ENCODE measurements at regions not wholly inside any gene's neighbourhood (a gene's known extent, or its start where the extent isn't known, plus 50 kb on each side); places are given as distances from the start of the nearest gene placed in this dataset.
"Not testable (repeated sequence)": the region's sequence is repeated elsewhere in the genome, so short reads cannot be mapped to it uniquely, and the experiment has no call there.

DNA sequence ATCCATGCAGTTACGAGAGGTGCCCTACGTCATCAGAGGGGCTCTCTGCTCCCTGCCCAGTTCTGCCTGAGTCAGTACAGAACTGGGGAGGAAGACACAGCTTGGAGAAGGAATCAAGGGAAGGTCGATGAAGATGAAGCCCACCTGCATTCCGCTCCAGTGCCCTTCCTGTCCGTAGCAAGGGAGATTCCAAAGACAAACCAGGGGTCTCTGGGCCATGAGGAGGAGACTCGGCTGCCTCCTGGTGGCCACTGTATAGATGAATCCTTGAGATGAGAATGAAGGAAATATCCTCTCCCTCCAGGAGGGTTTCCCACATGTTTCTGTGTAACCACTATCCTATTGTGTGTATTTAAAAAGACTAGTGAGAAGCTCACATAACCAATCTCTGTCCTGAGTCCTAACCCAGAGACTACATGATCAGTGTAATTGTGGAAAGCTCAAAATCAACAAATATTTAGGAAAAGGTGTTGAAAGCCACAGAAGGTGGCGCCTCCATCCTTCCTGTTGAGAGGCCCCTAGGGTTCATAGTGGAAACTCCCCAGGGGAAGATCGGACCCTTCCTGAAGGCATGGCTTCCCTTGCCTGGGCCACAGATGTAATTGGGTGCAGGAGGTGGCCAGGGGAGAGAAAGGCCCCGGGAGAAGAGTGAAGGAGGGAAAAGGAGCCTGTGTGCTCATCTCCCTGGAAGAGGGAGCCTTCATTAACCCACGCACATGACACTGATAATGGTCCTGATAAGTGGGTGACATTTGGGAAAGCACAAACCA, 67.0 kb upstream of the LYZL2 start:
- DNase-seq, result not testable (repeated sequence)

DNA sequence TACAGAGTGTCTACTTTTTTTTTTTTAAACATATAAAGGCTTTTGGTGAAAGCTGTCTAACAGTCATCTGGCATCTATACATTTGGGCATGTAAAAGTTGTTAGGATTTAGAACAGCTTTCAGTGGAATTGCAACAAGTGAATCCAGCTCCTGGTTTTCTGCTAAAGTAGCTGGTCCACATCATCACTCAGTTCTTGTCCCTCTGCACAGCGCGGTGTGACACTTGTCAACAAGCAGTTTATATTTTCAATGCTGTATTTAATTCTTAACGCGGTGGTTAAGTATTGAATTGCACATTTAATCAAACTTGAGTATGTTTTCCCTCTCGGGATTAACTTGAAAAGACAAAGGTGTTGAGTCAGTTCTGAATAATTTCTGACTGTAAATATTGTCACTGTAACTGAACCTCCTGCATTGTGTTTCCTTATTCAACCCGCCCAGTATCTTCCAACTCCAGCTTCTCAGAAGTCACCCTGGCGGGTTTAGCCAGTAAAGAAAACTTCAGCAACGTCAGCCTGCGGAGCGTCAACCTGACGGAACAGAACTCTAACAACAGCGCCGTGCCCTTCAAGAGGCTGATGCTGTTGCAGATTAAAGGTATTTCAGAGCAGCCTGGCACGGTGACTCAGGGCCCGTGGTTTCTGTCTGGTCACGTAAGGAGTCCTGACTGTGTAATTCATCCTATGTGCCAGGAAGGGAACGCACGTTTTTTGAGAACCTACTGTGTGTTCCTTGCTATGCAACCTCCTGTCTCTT, 66.1 kb upstream of the LYZL2 start:
- peak; percentile 53 for DNase-seq

DNA sequence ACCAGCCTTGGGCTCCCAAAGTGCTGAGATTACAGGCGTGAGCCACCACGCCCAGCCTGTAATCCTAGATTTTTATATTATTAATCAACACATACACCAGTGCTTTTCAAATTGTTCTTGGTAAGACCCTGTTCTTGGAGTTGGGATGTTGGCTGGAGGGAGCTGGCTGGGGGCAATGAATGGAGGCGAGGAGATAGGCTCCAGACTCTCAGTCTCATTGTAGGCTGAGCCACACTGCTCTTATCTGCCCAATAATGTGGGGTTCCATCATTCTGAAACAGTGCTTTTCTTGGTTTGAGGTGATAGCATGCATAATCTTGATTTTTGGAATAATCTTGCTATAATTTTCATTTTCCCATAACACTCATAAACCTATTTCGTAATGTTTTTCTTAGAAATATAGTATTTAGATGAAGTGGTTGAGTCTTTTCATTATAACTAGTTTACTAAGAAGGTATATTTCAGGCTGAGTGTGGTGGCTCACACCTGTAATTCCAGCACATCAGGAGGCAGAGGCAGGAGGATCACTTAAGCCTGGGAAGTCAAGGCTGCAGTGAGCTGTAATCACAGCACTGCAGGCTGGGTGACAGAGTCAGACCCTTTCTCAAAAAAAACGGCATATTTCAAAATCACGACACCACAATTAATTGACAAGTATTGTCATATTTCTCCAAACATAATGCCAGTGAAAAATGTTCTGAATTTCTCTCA, 65.1 kb upstream of the LYZL2 start:
- no peak for DNase-seq

GRCh38 chr10:30691639-30692015, 62.1 kb upstream of the LYZL2 start:
- DNase-seq, result no peak

DNA sequence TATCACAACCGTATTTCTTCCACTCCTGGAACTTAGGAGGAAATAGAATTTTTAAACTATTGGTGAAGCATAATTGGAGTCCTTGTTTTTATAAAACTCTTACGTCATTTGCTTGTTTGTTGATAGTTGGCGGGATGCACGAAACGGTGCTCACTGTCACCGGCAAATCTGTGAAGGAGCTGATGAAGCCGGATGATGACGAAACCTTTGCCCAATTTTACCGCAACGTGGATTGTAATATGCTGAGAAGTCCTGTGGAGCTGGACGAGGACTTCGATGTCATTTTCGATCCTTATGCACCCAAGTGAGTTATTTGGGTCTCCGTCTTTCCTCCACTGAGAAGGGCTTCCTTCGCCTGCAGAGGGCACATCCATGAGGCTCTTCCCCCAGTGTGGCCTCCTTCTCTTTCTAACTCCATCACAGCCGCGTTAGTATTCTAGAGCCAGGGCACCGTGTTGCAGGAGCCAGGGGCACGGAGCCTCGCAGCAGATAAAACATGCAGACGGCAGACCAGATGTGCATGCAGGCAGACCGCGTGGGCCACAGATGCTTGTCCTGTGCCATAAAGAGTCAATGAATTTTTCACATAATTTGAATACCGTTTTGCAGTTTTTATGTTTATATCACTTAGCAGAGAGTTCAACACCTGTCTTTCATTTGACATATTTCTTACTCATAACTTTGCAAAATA, 61.5 kb upstream of the LYZL2 start:
- DNase-seq, result not testable (repeated sequence)

GRCh38 chr10:30688456-30688855, 58.9 kb upstream of the LYZL2 start:
- DNase-seq, result no peak

DNA sequence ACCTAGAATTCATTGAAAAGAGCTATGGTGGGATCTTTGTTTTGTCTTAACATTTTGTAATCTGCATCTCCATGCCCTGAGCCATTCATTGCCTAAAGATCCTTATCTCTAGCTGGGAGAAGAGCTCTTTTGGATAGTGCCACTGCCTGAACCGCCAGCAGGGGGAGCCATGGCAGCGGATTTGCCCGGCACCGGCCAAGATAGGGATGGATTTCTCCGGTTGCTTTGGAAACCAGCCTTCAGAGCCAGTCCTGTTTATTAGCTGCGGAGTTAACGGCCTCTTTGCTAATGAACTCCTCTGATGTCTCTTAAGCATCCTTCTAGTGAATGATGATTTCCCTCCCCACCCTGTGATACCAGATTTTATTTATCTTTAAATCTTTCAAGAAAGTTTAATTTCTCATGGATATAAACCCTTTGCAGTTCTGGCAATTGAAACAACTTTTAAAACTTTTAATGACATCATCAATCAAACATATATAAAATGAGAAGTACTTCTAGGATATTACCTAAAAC, 58.2 kb upstream of the LYZL2 start:
- DNase-seq, result peak; percentile 75

DNA sequence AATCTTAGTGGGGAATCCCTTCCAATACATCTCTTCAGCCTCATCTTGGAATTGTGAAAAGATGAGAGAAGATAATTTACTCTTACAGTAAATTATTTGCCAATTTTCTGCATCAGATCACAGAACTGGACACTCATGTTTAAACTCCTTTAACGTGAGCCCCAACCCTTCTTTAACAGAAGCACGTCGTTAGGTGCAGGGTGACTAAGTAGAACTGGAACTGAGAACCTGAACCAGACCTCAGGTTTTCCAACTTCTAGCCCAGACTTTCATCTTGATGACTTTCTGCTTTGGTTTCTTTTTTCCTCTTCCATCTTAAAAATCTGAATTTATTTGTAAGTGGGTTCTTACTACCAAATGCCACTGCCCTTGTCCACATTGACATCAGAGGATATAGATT, 57.2 kb upstream of the LYZL2 start:
- DNase-seq, result no peak

GRCh38 chr10:30683496-30683895, 53.9 kb upstream of the LYZL2 start:
- DNase-seq, result no peak

GRCh38 chr10:30682377-30683199, 53.0 kb upstream of the LYZL2 start:
- peak; percentile 55 for DNase-seq

- DNase-seq, result no peak
These were observed 51.4 kb upstream of the LYZL2 start for GRCh38 chr10:30680908-30681307.
